HG02610 (cell line): ENCODE measurements at regions not wholly inside any gene's neighbourhood (a gene's known extent, or its start where the extent isn't known, plus 50 kb on each side); places are given as distances from the start of the nearest gene placed in this dataset.

Source experiments
- ATAC-seq: cut with Tn5 transposase; IDR thresholded peaks from one replicate; pipeline ENCODE4 v1.9.1; 2021; ENCODE audit warnings: mild to moderate bottlenecking, moderate library complexity; ENCODE audit not compliant: unreplicated experiment

- ATAC-seq, result no peak
These were observed 230.0 kb upstream of the IRX1 start for GRCh38 chr5:3365501-3366215.

DNA sequence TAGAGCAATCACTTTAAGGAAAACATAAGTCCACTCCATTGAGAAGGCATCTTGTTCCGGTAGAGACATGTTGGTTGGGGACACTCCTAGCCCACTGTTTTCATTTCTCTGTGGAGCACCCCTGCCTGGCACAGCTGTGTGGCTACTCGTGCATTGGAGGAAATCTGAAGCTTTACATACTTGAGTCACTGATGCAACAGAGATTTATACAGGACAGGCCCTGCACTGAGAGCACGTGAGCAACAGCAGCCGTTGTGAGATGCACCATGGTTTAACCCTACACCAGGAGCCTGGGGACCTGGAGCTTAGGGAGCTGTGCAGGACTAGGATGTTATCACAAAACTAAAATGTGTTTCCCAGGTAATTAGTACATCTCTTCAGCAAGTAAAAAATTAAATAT, 230.7 kb upstream of the IRX1 start:
- ATAC-seq, result no peak

DNA sequence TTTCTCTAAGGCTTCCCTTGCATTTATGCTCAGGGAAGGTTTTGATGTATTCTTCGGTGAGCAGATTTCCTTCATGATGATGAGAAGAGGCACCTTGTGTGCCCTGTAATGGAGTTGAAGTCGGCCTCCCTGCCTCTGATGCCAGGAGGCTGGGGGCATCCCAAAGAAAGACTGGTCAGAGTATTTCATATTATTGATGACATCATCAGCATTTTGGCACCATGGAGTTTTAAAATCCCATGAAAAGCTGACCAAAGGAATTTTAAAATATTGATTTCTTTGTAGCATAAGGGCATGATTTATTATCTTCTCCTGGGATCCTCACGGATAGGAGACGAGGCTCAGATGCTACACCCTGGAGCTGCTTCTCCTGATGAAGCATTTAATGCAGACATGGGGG, 231.2 kb upstream of the IRX1 start:
- ATAC-seq, result no peak

DNA sequence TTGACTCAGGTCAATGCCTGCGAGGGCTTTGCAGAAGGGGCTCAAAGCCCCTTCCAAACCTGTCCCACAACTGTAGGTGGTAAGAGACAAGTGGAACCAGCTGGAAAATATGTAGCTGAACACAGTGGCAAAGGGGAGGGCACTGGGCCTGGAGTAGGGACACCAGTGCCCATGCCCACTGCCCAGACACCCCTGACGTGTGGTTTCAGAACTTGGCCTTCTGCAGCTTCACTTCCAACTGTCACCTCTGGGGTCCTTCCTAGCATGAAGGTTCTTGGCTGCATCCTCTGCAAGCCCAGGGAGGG, 233.1 kb upstream of the IRX1 start:
- ATAC-seq, result no peak

- no peak for ATAC-seq
These were observed 233.6 kb upstream of the IRX1 start for GRCh38 chr5:3361811-3362605.

DNA sequence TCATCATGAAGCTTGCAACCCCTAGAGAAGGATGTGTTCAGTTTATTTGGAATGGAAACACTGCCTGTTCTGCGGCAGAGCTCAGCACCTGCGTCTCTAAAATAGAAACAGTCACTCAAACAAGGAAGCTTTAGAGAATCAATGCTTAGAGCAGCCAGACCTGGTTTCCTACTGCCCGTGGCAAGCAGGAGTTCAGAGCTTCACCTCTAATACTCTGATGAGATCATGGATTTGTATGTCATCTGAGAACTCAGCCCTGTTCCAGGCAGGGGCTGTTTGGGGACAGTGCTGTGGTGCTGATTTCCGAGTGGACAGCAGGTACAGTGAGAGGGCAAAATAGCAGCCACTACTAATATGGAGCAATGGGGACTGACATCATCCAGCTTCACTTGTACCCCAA, 236.0 kb upstream of the IRX1 start:
- no peak for ATAC-seq

GRCh38 chr5:3357291-3357690, 238.3 kb upstream of the IRX1 start:
- ATAC-seq, result no peak

GRCh38 chr5:3356016-3356415, 239.6 kb upstream of the IRX1 start:
- ATAC-seq, result no peak

- no peak for ATAC-seq
These were observed 240.5 kb upstream of the IRX1 start for GRCh38 chr5:3355126-3355525.

GRCh38 chr5:3354606-3355005, 241.0 kb upstream of the IRX1 start:
- ATAC-seq, result no peak

DNA sequence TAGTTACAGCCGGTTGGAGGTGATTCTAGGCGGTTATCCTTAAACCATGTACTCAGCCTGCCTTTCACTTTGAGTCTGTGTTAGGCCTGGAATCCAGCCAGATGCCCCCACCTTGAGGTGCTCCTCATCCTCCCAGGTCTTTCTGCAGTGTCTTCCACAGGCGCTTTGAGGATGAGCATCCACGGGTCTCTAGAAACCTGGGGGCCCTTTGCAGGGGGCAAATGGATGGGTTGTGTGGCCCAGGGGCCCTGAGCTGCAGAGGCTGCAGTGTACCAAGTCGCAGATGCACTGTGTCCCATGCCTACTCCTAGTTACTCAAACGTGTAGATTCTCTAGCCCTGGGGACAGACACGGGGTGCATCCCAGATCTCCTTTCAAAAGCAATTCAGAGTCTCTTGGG, 242.1 kb upstream of the IRX1 start:
- ATAC-seq, result no peak

DNA sequence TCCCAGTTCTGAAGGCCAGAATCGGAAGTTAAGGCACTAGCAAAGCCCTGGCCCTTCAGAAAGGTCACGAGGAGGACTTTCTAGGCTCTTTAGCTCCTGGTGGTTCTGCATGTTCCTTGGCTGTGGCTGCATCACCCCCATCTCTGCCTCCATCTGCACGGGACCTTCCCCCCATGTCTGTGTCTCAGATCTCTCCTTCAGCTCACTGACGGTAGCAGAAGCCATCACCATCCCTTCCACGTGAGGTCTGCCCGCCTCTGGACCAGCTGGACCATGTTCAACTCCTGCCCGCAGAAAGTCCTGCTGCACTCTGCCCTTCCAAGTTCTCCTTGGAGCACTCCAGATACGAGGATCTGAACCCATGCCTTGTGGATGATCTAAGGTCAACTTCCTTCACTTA, 242.9 kb upstream of the IRX1 start:
- ATAC-seq, result no peak

DNA sequence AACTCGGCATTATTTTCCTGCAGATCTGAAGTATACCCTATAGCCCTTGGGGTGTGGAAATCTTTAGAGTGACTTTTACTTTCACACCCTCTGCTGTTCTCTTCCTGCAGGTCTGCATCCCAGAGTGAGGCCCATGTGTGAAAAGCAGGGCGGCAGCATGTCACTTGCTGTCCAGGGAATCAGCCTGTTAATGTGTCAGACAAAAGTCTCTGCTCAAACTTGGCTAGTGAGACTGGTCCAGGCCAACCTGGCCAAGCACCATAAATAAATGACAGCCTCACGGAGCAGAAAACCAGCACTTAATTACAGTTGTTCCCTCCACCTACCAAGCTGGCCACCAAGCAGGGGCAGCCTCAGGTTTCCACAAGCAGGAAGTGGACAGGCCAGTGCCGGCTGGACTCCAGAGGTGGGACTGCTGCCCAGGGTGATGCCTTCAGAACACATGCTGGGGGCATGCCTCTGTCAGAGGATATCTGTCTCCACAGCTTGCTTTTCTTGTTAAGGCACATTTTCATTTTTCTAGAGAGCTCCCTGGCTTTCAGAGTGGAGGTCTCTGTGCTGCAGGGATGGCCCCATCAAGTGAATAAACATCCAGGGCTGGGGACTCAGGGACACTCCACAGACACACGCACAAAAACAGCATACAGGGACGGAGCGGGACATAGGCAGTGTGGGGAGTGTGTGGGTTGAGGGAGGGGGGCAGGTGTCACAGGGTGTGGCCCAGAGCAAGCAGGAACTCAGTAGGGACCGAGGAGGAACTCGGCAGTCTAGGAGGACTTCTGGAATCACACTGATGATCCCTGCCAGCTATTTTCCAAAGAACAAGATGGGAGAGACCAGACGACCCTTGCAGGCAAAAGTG, 243.8 kb upstream of the IRX1 start:
- ATAC-seq, result no peak

DNA sequence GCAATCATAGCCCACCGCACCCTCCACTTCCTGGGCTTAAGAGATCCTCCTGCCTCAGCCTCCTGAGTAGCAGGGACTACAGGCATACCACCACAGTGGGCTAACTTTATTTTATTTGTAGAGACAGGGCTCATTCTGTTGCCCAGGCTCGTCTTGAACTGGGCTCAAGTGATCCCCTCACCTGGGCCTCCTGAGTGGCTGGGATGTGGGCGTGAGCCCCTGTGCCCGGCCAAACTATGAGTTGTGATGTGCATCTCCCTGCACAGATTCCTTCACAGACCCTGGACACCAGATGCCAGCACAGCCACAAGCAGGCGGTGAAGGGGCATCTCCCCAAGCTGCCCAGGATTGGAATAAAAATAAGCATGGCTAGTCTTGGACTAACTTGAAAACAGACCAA, 244.9 kb upstream of the IRX1 start:
- ATAC-seq, result no peak

DNA sequence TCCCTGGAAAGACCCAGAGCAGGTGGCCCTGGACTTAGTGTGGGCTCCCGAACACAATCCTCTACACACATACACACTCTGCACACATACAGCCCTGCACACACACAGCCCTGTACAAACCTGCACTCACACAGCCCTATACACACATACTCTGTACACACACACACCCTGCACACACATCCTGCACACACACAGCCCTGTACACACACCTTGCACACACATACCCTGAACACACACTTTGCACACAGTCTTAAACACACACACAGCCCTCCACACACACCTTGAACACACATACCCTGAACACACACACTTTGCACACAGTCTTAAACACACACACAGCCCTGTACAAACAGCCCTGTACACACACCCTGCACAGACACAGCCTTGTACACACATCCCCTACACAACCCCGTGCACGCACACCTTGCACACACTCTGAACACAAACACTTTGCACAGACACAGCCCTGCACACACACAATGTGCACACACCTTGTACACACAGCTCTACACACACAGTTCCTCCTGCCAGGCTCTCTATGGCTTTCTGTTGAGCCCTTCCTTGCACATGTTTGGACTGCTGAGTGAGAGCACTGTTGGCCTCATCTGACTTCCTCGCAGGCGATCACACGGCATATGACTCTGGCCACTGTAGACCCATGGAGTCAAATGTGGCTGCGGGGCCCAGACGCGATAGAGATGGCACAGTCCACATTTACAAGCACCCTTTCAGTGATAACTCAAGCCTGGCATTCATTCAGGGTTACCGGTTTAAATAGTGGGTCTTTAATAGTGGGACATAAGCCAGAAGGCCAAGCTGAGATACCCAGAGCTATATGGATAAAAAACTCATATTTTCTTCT, 245.7 kb upstream of the IRX1 start:
- no peak for ATAC-seq

GRCh38 chr5:3348576-3349535, 246.8 kb upstream of the IRX1 start:
- ATAC-seq, result no peak

DNA sequence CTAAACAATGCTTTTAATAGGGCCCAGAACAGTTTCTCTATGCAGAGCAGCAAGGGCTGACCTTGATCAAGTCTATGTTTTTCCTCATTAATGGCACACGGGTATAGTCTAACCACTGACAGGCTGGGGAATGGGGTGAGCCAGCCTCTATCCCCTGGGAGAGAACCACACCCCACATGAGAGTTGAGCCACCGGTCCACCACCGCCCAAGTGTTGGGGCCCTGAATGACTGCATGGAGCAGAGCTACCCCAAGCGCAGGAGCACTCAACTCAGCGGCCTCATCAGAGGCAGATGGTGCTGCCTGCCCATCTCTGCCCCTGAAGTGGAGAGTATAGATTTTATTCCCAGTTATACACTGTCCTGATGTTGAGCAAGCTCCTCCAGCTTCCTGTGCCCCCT, 247.9 kb upstream of the IRX1 start:
- no peak for ATAC-seq

- ATAC-seq, result no peak
These were observed 249.4 kb upstream of the IRX1 start for GRCh38 chr5:3346111-3346820.

- no peak for ATAC-seq
These were observed 250.4 kb upstream of the IRX1 start for GRCh38 chr5:3345195-3345594.
